ENCODE measurements at regions not wholly inside any gene's neighbourhood (a gene's known extent, or its start where the extent isn't known, plus 50 kb on each side); places are given as distances from the start of the nearest gene placed in this dataset.
"Not testable (repeated sequence)": the region's sequence is repeated elsewhere in the genome, so short reads cannot be mapped to it uniquely, and the experiment has no call there.

DNA sequence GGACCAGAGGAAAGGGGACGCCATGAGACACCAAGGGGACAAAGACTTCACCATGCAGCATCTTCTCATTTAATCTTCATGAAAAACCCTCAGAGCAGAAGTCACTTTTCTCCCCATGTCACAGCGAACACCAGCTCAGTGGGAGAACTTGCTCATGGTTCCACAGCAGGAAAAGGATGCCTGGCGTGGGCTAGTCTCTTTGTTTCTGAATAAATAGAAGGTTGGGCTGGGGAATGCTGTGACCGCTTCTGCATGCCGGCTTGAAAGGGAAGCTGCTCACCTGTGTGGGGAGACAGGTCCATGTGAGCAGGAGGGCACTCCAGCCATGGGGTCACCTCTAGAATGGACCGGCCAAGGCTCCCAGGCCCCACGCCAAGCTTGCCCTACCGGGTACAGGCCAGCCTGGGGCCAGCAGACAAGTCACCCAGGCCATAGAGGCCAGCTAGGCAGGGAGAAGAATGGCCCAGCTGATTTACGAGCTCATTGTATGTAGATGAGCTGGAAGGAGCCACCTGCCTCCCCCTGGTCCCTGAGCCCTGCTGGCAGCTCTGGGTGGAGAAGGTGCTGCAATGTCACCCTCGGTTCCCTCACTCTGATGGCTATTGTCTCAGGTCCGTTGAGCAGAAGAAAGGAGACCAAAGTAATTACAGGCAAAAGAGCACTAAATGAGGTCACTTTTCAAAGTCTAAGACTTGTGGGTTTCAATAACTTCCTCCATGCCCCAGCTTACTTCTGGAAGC, 82.0 kb upstream of the PDZD8 start:
- DNase-seq, result peak; percentile 25

DNA sequence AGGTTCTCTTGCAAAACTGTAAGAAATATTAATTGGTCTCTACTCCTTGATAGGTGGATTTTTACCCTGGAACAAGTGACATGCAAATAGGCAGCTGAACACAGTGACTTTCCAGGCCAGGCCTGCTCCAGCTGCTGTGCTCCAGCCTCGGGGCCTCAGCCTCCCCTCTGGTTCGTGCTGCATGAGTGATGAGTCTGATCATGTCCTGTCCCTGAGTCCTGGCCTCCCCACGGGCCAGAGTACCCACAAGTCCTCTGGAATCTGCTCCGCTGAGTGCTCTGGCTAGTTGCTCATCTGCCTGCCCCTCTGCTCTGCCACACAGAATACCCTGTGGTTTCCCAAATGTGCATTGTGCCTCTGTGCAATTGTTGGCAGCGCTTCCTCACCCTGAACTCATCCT, 80.1 kb upstream of the PDZD8 start:
- no peak for DNase-seq

GRCh38 chr10:117454502-117454901, 79.3 kb upstream of the PDZD8 start:
- DNase-seq, result no peak

- not testable (repeated sequence) for DNase-seq
Measured at GRCh38 chr10:117453484-117453883, 78.2 kb upstream of the PDZD8 start.

- DNase-seq, result no peak
Measured at GRCh38 chr10:117450940-117451339, 75.7 kb upstream of the PDZD8 start.

DNA sequence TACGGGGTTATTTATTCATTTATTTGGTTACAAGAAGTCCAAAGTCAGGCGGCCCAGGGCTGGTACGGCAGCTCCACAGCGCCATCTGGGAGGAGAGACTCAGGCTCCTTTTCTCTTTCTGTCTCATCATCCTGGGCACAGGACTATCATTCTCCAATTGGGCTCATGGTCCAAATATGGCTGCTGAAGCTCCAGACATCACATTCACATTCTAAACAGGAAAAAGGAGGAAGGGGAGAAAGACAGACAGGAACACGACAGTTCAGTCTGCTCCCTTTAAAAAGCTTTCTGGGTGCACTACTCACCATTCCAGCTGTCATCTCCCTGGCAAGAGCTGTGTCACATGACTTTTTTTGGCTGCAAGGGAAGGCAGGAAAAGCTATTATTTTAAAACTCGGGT, 74.4 kb upstream of the PDZD8 start:
- peak; percentile 15 for DNase-seq

GRCh38 chr10:117448802-117449201, 73.6 kb upstream of the PDZD8 start:
- no peak for DNase-seq

GRCh38 chr10:117445992-117446391, 70.8 kb upstream of the PDZD8 start:
- DNase-seq, result no peak

DNA sequence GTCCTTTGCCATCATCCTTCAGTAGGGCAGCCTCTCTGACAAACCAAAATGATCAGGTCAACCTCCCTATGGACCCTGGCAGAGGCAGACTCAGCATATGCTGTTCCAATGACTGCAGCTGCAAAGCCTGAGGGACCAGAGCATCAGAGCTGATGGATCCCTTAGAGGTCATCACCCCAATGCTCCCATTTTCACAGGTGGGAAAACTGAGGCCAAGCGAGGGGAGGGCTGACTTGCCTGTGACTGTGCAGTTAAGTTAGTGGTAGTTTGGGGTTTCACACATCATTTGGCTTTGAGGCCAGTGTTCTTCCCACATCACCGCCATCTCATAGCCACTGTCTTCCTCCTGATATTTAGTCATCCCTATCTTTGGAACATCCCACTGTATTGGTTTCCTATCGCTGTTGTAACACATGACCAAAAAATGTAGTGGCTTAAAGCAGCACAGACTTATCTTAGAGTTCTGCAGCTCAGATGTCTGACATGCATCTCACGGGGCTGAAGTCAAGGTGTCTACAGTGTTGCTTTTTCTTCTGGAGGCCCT, 69.3 kb upstream of the PDZD8 start:
- DNase-seq, result no peak

DNA sequence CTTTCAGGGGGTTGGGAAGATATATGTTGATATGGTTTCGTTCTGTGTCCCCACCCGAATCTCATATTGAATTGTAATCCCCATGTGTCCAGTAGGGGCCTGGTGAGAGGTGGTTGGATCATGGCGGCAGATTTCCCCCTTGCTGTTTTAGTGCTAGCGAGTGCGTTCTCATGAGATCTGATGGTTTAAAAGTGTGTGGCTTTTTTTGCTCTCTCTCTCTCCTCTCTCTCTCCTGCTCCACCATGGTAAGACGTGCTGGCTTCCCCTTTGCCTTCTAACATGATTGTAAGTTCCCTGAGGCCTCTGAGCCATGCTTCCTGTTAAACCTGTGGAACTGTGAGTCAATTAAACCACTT, 68.4 kb upstream of the PDZD8 start:
- no peak for DNase-seq

- DNase-seq, result peak; percentile 87
Measured at GRCh38 chr10:117442944-117443685, 67.9 kb upstream of the PDZD8 start.

- no peak for DNase-seq
Measured at GRCh38 chr10:117442521-117442920, 67.3 kb upstream of the PDZD8 start.

DNA sequence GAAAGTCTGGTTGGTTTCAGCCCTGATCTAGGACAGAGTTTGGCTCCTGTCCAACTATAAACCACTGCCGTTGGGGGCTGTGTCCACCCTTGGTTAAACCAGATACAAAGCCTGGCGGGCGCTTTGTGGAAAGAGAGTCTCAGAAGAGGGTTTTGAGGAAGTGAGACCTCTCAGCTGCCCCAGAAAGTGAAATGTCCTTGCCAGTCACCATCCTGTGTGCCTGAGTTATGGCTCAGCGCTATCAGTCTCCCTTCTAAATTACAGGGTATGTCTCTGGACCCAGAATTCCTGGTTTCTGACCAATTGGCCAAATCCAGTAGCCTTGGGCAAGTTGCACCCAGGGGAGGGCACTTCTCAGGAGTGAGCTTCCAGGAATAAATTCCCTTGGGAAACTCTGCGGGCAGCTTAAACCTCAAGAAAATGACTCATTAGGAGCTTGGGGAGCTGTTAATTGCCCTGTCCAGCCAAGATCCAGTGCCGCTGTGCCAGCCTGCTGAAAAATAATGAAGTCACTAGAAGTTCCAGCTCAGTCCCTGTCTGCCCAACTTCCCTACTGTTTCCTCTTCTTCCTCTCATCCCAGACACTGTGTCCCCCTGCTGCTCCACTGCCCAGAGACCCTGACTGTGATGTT, 66.7 kb upstream of the PDZD8 start:
- no peak for DNase-seq

DNA sequence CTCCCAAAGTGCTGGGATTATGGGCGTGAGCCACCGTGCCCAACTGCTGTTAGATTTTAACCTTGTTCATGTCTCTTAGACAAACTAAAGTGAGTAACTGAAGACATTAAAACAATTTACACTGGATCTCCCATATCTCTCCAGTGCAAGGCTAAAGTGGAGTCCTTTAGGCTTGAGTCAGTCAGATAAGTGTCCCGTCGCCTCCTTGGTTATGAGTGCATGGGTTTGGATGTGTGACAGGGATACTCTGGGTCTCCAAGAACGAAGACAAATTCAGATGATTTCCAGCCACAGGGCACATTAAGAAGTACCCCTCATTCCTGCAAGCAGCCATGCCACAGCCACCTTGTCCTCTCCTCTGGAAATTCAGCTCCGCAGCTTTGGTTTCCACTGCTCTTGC, 66.1 kb upstream of the PDZD8 start:
- no peak for DNase-seq

DNA sequence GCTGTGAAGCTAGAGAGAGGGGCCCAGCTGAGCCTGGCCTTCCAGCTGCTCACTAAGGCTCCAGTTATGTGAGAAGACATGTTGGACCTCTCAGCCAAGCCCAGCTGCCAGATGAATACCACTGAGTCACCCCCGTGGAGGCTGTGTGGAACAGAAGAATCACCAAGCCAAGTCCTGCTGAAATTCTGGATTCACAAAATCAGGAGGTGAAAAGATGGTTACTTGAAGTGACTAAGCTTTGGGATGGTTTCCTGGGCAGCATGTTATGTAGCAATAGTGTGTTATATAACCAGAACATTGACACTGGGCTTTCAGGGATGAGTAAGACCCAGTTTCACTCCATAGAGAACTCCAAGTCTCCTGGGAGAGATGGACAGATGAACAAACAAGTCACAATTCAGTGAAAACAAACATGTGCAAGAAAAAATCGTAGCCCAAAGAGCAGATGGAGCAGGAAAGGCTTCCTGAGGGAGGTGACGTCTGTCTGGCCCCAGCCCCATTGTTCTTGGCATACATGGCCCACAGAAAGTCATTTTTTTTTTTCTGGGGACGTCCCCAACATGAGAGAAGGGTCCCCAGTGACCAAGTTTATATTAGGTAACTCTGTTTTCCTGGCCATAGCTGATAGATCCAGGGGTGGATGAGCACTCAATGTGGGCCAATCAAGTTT, 64.1 kb upstream of the PDZD8 start:
- no peak for DNase-seq

GRCh38 chr10:117432866-117433265, 57.6 kb upstream of the PDZD8 start:
- DNase-seq, result no peak

- no peak for DNase-seq
Measured at GRCh38 chr10:117431160-117431559, 55.9 kb upstream of the PDZD8 start.

GRCh38 chr10:117430535-117430934, 55.3 kb upstream of the PDZD8 start:
- DNase-seq, result not testable (repeated sequence)

GRCh38 chr10:117429643-117430265, 54.5 kb upstream of the PDZD8 start:
- no peak for DNase-seq

DNA sequence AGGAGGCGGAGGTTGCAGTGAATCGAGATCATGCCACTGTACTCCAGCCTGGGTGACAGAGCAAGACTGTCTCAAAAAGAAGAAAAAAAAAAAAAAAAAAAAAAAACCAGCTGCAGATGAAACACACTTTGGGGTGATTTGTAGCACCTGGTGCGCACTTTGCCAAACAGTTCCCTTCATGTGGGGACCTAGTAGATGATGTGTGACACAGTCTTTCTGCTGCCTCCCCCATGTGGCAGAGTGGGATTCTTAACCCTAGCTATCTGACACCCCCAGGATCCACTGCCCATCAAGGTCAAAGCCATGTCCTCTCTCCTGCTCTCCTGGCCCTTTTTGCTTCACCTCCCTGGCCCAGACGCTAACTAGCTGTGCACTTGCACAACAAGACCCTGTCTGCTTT, 52.1 kb upstream of the PDZD8 start:
- DNase-seq, result no peak

GRCh38 chr10:117425974-117426566, 50.8 kb upstream of the PDZD8 start:
- DNase-seq, result no peak

All from dermis blood vessel endothelial cell (primary cell).